ENCODE measurements at regions not wholly inside any gene's neighbourhood (a gene's known extent, or its start where the extent isn't known, plus 50 kb on each side); places are given as distances from the start of the nearest gene placed in this dataset.

- H3K27ac ChIP-seq: no peak overlapping the region
- peaks cover 11 to 18% of the 10 kb centered on the region in 2 donors for H3K4me1 ChIP-seq (ENCODE audit: control insufficient read depth in 1 of 2, low read depth in 2 of 2)
- no peaks in the 10 kb centered on the region for H3K36me3 ChIP-seq
- no peaks in the 10 kb centered on the region for H3K27me3 ChIP-seq (replicated peaks; ENCODE audit: insufficient read depth)
- DNase-seq (ENCODE audit: low spot score): no peak
- no peaks in the 10 kb centered on the region for H3K9me3 ChIP-seq
- no peak for ATAC-seq (ENCODE audit: insufficient number of reproducible peaks, low FRiP score, low read depth)
- TF ChIP-seq CTCF (IDR thresholded peaks at IDR 0.05): no peak
- H3K4me3 ChIP-seq: no peak overlapping the region
These were observed 70.2 kb upstream of the MEIS1 start for GRCh38 chr2:66364495-66365333.

GRCh38 chr2:66362701-66363100 lies 72.2 kb upstream of the MEIS1 start:
- TF ChIP-seq CTCF (IDR thresholded peaks at IDR 0.05): no peak
- Histone ChIP-seq H3K27me3 (replicated peaks; ENCODE audit: insufficient read depth) (no peaks in the 10 kb centered on the region), H3K27ac (no peak overlapping the region), H3K4me1 (ENCODE audit: control insufficient read depth in 1 of 2, low read depth in 2 of 2) (peaks cover 11 to 18% of the 10 kb centered on the region in 2 donors), H3K4me3 (no peak overlapping the region), H3K9me3 (no peaks in the 10 kb centered on the region), H3K36me3 (no peaks in the 10 kb centered on the region)
- no peak for DNase-seq (ENCODE audit: low spot score)
- no peak for ATAC-seq (ENCODE audit: insufficient number of reproducible peaks, low FRiP score, low read depth)

- TF ChIP-seq CTCF (IDR thresholded peaks at IDR 0.05): no peak
- DNase-seq (ENCODE audit: low spot score): no peak
These were observed 88.7 kb upstream of the MEIS1 start for GRCh38 chr2:66346231-66346664.

GRCh38 chr2:66344087-66344663 lies 90.8 kb upstream of the MEIS1 start:
- Histone ChIP-seq H3K9me3 (no peaks in the 10 kb centered on the region), H3K27me3 (replicated peaks; ENCODE audit: insufficient read depth) (no peaks in the 10 kb centered on the region), H3K36me3 (no peaks in the 10 kb centered on the region), H3K4me3 (no peak overlapping the region), H3K4me1 (ENCODE audit: control insufficient read depth in 1 of 2, low read depth in 2 of 2) (no peaks in the 10 kb centered on the region), H3K27ac (no peak overlapping the region)
- DNase-seq (ENCODE audit: low spot score) (no peak), ATAC-seq (ENCODE audit: insufficient number of reproducible peaks, low FRiP score, low read depth) (no peak)
- no peak for TF ChIP-seq CTCF (IDR thresholded peaks at IDR 0.05)

More at GRCh38 chr2:66346231-66346664, 88.7 kb upstream of the MEIS1 start:
- Histone ChIP-seq H3K36me3 (no peaks in the 10 kb centered on the region), H3K4me3 (no peak overlapping the region), H3K4me1 (ENCODE audit: control insufficient read depth in 1 of 2, low read depth in 2 of 2) (no peaks in the 10 kb centered on the region), H3K27me3 (replicated peaks; ENCODE audit: insufficient read depth) (no peaks in the 10 kb centered on the region), H3K27ac (no peak overlapping the region), H3K9me3 (no peaks in the 10 kb centered on the region)
- ATAC-seq (ENCODE audit: insufficient number of reproducible peaks, low FRiP score, low read depth): no peak

- no peak overlapping the region for H3K4me3 ChIP-seq
- no peaks in the 10 kb centered on the region for H3K27me3 ChIP-seq (replicated peaks; ENCODE audit: insufficient read depth)
- no peak for ATAC-seq (ENCODE audit: insufficient number of reproducible peaks, low FRiP score, low read depth)
- no peak overlapping the region for H3K27ac ChIP-seq
- no peaks in the 10 kb centered on the region for H3K9me3 ChIP-seq
- H3K36me3 ChIP-seq: no peaks in the 10 kb centered on the region
- H3K4me1 ChIP-seq (ENCODE audit: control insufficient read depth in 1 of 2, low read depth in 2 of 2): no peaks in the 10 kb centered on the region
- no peak for TF ChIP-seq CTCF (IDR thresholded peaks at IDR 0.05)
- DNase-seq (ENCODE audit: low spot score): no peak
These were observed 91.7 kb upstream of the MEIS1 start for GRCh38 chr2:66343259-66343658.
